Inflammatory macrophage treated with lipopolysaccharide for 4 hours (primary cell): ENCODE measurements at regions not wholly inside any gene's neighbourhood (a gene's known extent, or its start where the extent isn't known, plus 50 kb on each side); places are given as distances from the start of the nearest gene placed in this dataset.

Experiments used
- DNase-seq: peaks from one replicate; pipeline ENCODE4 v3.0.0-alpha.2; 2020

- no peak for DNase-seq
These were observed 490.8 kb downstream of the IPMK start for GRCh38 chr10:57776688-57777432.

- DNase-seq: no peak
These were observed 492.4 kb downstream of the IPMK start for GRCh38 chr10:57775250-57775649.

GRCh38 chr10:57769298-57769697 lies 498.4 kb downstream of the IPMK start:
- no peak for DNase-seq

- no peak for DNase-seq
These were observed 507.9 kb downstream of the IPMK start for GRCh38 chr10:57759777-57760176.

- no peak for DNase-seq
These were observed 512.9 kb downstream of the IPMK start for GRCh38 chr10:57754803-57755202.

GRCh38 chr10:57743711-57744110 lies 524.0 kb downstream of the IPMK start:
- no peak for DNase-seq

- DNase-seq: no peak
These were observed 525.9 kb downstream of the IPMK start for GRCh38 chr10:57741751-57742150.

- DNase-seq: no peak
These were observed 544.4 kb downstream of the IPMK start for GRCh38 chr10:57723305-57723704.

- no peak for DNase-seq
These were observed 550.8 kb downstream of the IPMK start for GRCh38 chr10:57716884-57717283.

GRCh38 chr10:57715233-57715632 lies 552.5 kb downstream of the IPMK start:
- DNase-seq: no peak

- no peak for DNase-seq
These were observed 560.4 kb downstream of the IPMK start for GRCh38 chr10:57707300-57707658.

- DNase-seq: no peak
These were observed 561.0 kb downstream of the IPMK start for GRCh38 chr10:57706576-57707299.

GRCh38 chr10:57706016-57706415 lies 561.7 kb downstream of the IPMK start:
- no peak for DNase-seq

- DNase-seq: no peak
These were observed 567.8 kb downstream of the IPMK start for GRCh38 chr10:57699944-57700343.

- no peak for DNase-seq
These were observed 571.1 kb downstream of the IPMK start for GRCh38 chr10:57696641-57697040.

- DNase-seq: no peak
These were observed 572.6 kb downstream of the IPMK start for GRCh38 chr10:57694956-57695608.

GRCh38 chr10:57692255-57692980 lies 575.3 kb downstream of the IPMK start:
- DNase-seq: no peak

GRCh38 chr10:57689596-57690297 lies 577.9 kb downstream of the IPMK start:
- DNase-seq: no peak

GRCh38 chr10:57679916-57680315 lies 587.8 kb downstream of the IPMK start:
- DNase-seq: no peak

- DNase-seq: no peak
These were observed 592.6 kb downstream of the IPMK start for GRCh38 chr10:57675125-57675524.

GRCh38 chr10:57673446-57673960 lies 594.2 kb downstream of the IPMK start:
- DNase-seq: no peak

GRCh38 chr10:57664815-57665214 lies 602.9 kb downstream of the IPMK start:
- no peak for DNase-seq

- DNase-seq: no peak
These were observed 604.3 kb downstream of the IPMK start for GRCh38 chr10:57663401-57663800.
